GM12891 (cell line): ENCODE measurements at regions not wholly inside any gene's neighbourhood (a gene's known extent, or its start where the extent isn't known, plus 50 kb on each side); places are given as distances from the start of the nearest gene placed in this dataset.

Experiments used
- PAX5 ChIP-seq: IDR thresholded peaks from 2 replicates; pipeline ENCODE4 v1.6.1; 2011; ENCODE audit warnings: low read length, moderate library complexity, mild to moderate bottlenecking; ENCODE audit not compliant: insufficient read depth, severe bottlenecking
- POLR2A ChIP-seq: IDR thresholded peaks from 2 replicates; pipeline ENCODE4 v1.6.1; 2011; ENCODE audit warnings: low read depth, low read length, control low read depth
- POLR2AphosphoS5 ChIP-seq: IDR thresholded peaks from 2 replicates; pipeline ENCODE4 v1.6.1; 2011; ENCODE audit warnings: low read depth, low read length, control low read depth
- POU2F2 ChIP-seq: IDR thresholded peaks from 2 replicates; pipeline ENCODE4 v1.6.1; 2011; ENCODE audit warnings: low read depth, mild to moderate bottlenecking, control low read depth, low read length, moderate library complexity
- SPI1 ChIP-seq: IDR thresholded peaks from 2 replicates; pipeline ENCODE4 v1.6.1; 2011; ENCODE audit warnings: low read depth, low read length, control low read depth
- TAF1 ChIP-seq: IDR thresholded peaks from 2 replicates; pipeline ENCODE4 v1.6.1; 2011; ENCODE audit warnings: low read depth, low read length, control low read depth

GRCh38 chr7:39810710-39811109, 139.3 kb upstream of the CDK13 start:
- TF ChIP-seq POLR2A (no peak), TAF1 (no peak), POLR2AphosphoS5 (no peak), SPI1 (no peak), POU2F2 (no peak), PAX5 (no peak)
